Inferior parietal cortex (tissue), 1 donor: ENCODE measurements at regions not wholly inside any gene's neighbourhood (a gene's known extent, or its start where the extent isn't known, plus 50 kb on each side); places are given as distances from the start of the nearest gene placed in this dataset.

ENCODE experiments used
- DNase-seq: peaks from one replicate; pipeline ENCODE4 v3.0.0-alpha.2; 2016; ENCODE audit errors: extremely low spot score

GRCh38 chr4:27184508-27185155 lies 324.0 kb downstream of the STIM2 start:
- no peak for DNase-seq

- DNase-seq = no peak
Measured at GRCh38 chr4:27186710-27187109, 326.1 kb downstream of the STIM2 start.

- no peak for DNase-seq
Measured at GRCh38 chr4:27187786-27188185, 327.1 kb downstream of the STIM2 start.

DNA sequence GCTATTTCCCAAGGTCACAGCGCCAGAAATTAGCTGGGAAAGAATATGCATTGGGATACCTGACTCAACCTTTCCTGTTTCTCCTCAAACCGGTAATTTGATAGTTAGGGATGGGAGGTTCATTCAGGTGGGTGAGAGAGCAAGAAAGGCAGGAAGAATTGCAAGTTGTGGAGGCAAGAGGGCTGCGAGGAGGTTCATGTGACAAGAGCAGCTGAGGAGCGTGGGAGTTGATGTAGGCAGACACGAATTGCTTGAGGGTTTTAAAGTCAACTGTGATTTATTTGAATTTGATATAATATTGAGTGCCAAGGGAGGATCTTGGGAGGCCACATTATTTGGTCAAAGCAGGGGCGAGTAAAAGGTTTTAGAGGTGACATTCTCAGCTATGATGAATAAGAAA lies 329.0 kb downstream of the STIM2 start:
- DNase-seq = no peak

- no peak for DNase-seq
Measured at GRCh38 chr4:27191592-27191991, 331.0 kb downstream of the STIM2 start.

GRCh38 chr4:27194599-27195176 lies 334.0 kb downstream of the STIM2 start:
- DNase-seq = no peak

- DNase-seq = no peak
Measured at GRCh38 chr4:27198246-27198645, 337.6 kb downstream of the STIM2 start.

- DNase-seq = no peak
Measured at GRCh38 chr4:27198971-27199370, 338.3 kb downstream of the STIM2 start.

DNA sequence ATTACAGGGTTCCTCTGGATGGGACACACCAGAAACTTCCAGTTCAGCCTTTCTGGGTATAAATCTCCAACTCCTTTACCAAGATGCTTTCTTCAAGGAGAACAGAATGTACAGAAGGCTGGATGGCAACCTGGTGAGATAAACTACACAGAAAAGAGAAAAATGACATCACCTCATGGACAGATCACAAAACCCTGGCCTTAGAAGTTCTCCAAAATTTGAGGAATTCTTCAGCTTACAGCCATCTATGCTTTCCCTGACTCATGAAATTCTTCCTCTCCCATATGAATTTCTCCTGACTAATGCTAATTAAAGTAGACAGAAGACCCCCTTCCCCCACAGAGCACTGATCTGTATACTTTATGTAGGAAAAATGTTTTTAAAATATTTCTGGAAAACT lies 345.4 kb downstream of the STIM2 start:
- no peak for DNase-seq

GRCh38 chr4:27210956-27211355 lies 350.3 kb downstream of the STIM2 start:
- DNase-seq = no peak

DNA sequence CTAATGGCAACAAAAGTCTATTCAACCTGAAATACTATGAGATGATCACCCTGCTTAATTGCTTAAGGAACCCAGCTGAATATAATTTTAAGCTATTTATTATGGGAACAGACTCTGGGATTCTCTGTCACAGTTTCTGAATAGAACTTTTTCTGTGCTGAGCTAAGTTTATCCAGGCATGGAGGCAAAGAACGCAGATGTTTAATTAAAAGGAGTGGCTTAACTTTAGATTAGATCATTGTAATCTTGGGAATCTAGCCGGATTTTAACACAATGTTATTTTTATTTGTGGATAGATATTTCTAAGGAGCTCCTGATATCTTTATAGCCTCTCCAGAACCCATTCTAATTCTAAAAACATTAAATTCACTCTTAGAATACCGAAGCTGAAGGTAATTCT lies 353.4 kb downstream of the STIM2 start:
- DNase-seq = no peak

DNA sequence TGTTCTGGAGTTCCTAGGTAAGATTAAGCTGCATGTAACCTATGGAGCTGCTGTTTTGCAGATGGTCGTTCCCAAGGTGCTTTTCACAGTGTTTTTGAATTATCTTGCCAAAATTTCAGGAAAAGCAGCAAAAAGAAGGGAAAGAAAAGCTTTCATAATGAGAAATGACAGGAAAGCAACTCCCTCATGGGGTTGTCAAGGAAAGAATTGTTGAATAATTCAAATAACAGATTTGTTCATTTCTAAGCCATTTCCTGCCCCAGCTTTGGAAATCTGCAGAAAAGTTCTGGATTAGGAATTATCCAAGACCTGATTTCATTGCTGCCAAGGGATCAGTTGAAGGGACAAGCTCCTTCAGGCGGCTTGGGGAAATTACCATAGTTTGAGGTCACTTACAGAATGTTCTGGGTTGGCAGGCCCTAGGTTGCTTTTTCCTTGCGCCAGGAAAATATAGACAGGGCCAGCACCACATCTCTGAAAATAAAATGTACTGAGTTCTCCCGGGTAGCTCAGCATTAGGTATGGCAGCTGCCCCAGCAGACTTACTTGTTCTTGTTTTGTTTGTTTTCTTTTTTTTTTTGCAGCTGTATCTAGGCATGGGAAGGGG lies 354.7 kb downstream of the STIM2 start:
- DNase-seq = no peak

DNA sequence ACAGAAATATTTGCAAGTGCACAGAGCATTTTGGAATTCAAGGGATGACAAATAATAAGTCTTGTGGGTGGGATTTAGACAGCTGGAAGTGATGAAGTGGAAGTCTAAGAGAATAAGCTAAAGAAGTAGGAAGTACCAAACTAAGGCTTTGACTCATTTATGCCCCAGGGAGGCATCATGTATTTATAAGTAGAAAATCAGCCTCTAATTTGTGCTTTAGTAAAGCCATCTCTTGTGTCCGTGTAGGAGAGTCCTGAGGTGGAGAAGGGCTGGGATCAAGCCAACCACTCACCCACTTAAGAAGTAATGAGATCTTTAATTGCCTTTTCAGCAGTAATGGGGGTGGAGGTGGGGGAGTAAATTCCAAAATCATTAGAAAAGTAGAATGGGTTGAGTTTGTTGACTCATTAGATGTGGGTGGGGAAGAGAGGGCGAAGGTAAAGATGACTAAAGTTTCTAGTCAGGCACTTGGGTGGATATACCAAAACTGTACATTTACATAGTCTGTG lies 356.7 kb downstream of the STIM2 start:
- no peak for DNase-seq

- no peak for DNase-seq
Measured at GRCh38 chr4:27218013-27218412, 357.4 kb downstream of the STIM2 start.

GRCh38 chr4:27223326-27223725 lies 362.7 kb downstream of the STIM2 start:
- DNase-seq = no peak

DNA sequence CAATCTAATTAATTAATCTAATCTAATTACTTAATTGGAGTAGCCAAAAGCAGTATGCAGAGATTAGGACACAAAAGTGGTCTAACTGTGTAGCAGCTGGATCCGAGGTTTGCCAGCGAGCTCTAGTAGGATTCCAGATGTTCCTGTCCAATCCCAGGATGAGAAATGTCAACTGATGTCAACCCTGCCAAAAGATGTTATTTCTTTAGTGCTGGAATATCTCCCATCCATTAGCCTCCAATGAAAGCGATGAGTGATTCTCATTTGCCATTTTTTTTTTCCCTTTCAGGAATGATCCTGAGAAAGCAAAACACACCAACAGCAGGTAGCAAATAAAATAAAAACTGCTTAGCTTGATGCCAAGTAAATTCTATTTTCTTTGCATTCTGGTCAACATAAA lies 372.9 kb downstream of the STIM2 start:
- no peak for DNase-seq

- DNase-seq = no peak
Measured at GRCh38 chr4:27234306-27234899, 373.8 kb downstream of the STIM2 start.

DNA sequence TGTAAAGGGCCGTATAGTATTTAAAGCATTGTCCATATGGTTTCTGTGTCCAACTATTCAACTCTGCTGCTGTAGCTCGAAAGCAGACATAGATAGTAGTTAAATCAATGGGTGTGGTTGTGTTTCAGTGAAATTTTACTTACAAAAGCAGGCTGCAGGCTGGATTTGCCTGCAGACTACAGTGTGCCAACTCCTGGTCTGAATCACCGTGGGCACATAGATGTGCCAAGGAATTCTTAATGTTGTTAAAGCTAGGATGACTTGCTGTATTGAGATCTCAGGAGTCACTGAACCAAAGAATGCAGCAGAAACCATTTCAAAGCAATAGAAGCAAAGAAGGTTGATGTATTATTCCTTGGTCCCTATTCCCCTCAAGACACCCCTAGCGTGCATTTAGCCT lies 379.0 kb downstream of the STIM2 start:
- no peak for DNase-seq

GRCh38 chr4:27242217-27242616 lies 381.6 kb downstream of the STIM2 start:
- no peak for DNase-seq

DNA sequence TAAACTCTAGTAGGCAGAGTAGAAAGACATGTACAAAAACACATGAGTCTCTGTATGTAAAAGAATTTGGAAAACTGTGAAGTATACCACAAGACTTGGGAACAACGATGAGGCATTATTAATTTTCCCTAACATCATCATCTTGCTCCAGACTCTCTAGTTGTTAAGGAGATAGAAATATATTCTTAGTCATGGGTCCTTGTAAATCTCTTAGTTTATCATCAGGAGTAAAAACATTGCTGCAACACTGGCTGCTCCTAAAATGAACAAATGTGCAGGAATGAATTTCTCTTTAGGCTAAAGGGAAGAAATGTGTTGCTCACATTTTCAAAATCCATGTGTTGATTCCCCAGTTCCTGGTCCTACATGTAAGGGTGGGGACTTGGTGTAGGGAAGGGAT lies 384.6 kb downstream of the STIM2 start:
- no peak for DNase-seq

DNA sequence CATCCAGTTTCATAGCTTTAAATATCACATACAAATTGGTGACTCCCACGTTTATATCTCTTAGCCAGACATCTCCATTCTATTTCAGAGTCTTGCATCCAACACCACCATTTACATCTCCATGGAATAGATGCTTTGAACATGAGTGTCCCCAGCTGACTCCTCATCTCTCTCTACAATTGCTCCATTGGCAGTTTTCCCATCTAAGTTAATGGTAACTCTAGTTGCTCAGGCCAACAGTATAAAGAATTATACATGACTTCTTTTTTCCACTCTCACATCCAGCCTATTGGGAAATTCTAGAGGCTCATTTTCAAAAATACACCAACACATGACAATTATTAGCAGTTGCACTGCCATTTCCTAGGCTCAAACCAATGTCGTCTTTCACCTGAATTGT lies 388.2 kb downstream of the STIM2 start:
- no peak for DNase-seq

GRCh38 chr4:27251771-27252170 lies 391.1 kb downstream of the STIM2 start:
- DNase-seq = no peak
